ENCODE measurements at regions not wholly inside any gene's neighbourhood (a gene's known extent, or its start where the extent isn't known, plus 50 kb on each side); places are given as distances from the start of the nearest gene placed in this dataset.

DNA sequence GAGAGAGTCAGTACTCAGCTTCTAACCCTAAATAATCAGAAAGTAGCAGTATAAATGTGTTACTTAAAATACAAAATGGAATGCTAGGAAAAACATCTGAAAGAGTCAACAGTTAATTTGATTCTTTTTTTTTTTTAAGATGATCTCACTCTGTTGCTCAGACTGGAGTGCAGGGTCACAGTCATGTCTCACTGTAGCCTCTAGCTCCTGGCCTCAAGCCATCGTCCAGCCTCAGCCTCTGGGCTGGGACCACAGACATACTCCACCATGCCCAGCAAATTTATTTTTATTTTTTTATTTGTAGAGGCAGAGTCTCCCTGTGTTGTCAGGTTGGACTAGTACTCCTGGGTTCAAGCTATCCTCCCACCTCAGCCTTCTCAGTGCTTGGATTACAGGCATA, 424.9 kb downstream of the IRX2 start:
- DNase-seq: no peak

- no peak for DNase-seq
Observed at GRCh38 chr5:2324788-2325187, 426.7 kb downstream of the IRX2 start.

DNA sequence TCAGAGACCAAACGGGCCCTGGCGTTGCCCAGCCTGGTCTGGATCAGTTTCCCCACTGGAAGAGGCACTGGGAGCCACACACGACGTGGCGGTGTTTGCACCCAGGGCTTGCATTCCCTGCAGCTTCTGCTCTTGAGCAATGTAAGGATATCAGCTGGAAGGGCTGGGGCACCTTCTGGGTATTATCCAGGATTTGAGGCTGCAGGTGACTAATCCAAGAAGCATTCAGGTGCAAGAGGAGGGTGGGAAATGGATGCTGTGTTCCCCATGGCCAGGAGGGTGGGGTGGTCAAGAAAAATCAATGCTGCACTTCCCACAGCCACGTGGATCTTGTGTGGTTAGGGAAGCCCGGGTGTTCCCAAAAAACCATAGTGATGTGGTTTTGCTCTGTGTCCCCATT, 430.9 kb downstream of the IRX2 start:
- no peak for DNase-seq

GRCh38 chr5:2317540-2317939, 433.9 kb downstream of the IRX2 start:
- DNase-seq: no peak

- no peak for DNase-seq
Observed at GRCh38 chr5:2311851-2312250, 429.1 kb upstream of the IRX4 start.

GRCh38 chr5:2310946-2311345, 428.2 kb upstream of the IRX4 start:
- DNase-seq: no peak

- no peak for DNase-seq
Observed at GRCh38 chr5:2307631-2308030, 424.9 kb upstream of the IRX4 start.

DNA sequence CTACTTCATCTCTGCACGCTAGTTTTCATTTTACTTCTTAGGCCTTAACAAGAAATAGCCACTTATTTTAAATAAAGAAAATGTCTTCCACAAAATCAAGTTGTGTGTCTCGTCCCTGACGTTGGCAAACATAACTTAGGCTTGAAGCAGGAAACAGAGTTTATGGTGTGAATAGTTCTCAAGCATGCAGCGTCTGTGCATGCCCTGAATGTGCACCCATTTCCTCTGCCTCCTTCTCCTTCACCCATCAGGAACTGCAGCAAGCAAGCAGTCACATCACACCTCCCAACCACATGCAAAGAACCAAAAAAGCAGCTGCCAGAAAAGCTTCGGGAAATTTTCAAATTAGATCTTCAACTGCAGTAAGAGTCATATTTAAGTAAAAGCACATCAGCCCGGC, 424.0 kb upstream of the IRX4 start:
- DNase-seq: no peak

- DNase-seq: no peak
Observed at GRCh38 chr5:2303431-2304100, 420.8 kb upstream of the IRX4 start.

DNA sequence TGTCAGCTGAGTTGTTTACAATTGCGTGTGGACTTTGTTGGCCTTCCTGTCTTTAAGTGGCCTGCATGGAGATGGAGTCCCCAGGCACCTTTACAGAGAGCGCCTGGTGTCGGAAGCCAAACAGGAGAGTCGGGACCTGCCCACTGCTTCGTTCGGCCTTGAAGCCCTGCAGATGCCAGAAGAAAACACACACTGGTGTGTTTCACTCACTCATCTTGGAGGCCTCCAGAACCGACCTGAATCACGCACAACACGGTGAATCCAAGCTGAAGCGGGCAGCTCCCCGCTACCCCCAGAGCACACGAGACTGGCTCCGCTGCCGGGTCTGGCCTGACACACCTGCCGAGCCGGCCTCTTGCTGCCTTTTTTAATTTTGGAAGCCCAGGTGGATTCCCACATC, 419.4 kb upstream of the IRX4 start:
- DNase-seq: no peak

DNA sequence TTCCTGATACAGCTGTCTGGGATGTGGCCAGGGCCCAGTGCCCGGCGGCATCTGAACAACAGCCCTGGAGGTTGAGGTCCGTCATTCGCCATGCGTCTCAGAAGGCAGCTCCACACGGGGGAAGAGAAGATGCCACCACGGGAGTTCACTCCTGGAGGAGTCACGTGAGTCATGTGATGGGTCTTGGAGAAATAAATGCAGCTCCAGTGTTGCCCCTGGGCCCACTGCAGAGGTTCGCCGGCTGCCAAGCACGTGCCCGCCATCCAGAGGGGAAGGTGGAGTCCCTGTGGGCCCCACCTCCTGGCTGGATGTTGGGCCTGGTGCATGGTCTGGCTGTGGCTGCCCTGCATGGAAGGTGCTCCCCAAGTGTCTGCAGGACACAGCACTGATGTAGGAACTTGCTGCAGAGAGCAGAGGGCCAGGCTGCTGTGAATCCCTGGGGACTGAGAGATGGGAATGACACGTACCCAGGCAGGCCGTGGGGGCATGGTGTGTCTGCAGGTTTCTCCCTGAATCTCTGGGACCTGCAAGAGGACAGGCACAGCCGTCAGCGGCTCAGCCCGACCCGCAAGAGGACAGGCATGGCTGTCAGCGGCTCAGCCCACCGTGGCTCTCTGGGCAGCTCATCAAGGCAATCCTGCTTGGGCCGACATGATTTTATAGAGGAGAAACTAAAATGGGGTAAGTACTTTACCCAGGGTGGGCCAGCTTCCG, 418.3 kb upstream of the IRX4 start:
- no peak for DNase-seq

- no peak for DNase-seq
Observed at GRCh38 chr5:2300421-2300820, 417.7 kb upstream of the IRX4 start.

- no peak for DNase-seq
Observed at GRCh38 chr5:2299388-2300220, 416.9 kb upstream of the IRX4 start.

GRCh38 chr5:2298781-2299180, 416.1 kb upstream of the IRX4 start:
- DNase-seq: no peak

DNA sequence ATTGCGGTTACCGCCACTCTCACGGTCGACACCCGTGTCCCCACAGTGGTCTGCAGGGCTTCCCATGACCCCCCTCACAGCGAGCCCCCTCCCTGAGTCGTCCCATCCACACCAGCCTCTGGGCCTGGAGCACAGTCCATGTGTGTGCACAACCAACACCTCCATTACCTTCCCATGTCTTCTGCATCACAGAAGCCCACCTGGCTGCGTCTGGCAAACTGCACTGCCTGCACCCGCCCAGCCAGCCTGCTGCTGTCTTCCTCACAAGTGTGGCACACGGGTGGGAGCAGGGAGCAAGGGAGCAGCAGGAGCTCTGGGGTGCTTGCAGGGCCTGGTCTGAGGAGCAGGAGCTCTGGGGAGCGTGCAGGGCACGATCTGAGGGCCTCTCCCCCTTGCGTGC, 415.3 kb upstream of the IRX4 start:
- DNase-seq: no peak

GRCh38 chr5:2295476-2295875, 412.8 kb upstream of the IRX4 start:
- DNase-seq: no peak

DNA sequence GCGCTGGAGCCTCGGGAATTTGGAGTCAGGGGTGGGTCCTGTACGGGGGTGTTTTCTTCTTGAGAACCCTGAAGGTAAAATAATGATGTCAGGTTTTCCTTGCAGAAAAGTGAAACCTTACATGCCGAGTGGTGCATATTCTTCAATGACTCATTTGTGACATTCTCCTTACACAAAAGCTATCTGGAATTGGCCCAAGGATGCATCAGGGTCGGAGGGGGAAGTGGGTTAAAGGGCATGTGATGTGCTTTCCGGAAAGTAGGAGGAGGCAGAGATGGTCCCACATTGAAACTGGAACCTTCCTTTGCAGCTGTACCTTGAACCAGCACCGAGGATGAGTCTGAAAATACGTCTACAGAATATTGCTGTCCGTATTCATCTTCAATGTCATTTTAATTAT, 411.2 kb upstream of the IRX4 start:
- DNase-seq: no peak

DNA sequence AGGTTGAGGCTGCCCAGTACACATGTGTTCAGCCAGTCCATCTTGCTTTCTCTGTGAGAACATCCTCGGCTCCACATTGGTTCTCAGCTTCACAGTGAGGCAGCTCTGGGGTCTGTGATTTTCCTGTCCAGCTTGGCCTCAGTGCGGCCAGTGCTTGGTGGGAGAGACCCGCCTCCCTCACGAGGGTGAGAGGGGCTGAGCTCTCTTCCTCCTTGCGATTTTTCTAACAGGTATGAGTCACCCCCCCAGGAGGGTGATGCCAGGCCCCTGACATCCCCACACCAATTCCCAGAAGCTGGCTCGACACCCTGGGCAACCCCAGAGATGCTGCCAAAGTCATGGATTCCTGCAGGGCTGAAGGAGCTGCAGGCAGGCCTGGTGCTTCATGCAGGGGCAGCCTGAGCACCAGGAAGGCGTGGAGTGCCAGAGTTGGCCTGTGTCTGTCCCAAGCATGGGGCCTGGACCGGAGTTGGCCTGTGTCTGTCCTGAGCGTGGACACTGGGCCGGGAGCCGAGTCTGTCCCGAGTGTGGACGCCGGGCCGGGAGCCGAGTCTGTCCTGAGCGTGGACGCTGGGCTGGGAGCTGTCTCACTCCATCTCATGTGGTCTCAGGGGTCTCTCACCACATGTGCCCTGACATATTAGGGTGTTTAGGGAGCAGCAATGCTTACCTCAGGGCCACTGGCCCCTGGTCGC, 408.6 kb upstream of the IRX4 start:
- no peak for DNase-seq

GRCh38 chr5:2289380-2289779, 406.7 kb upstream of the IRX4 start:
- DNase-seq: no peak

- DNase-seq: no peak
Observed at GRCh38 chr5:2288968-2289367, 406.2 kb upstream of the IRX4 start.

- no peak for DNase-seq
Observed at GRCh38 chr5:2288466-2288865, 405.7 kb upstream of the IRX4 start.

DNA sequence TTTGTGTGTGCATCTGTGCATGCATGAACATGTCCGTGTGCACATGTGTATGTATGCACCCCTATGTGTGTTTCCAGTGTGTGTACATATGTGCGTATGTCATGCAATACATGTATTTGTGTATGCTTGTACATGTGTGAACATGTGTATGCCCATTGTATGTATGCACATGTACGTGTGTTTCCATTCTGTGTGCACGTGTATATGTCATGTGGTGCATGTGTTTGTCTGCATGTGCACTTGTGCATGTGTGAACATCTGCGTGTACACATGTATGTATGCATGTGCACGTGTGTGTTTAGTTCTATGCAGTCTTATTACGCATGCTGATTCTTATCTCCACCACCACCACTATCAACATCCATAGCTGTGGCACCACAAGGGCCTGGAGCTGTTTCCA, 403.5 kb upstream of the IRX4 start:
- DNase-seq: no peak

DNA sequence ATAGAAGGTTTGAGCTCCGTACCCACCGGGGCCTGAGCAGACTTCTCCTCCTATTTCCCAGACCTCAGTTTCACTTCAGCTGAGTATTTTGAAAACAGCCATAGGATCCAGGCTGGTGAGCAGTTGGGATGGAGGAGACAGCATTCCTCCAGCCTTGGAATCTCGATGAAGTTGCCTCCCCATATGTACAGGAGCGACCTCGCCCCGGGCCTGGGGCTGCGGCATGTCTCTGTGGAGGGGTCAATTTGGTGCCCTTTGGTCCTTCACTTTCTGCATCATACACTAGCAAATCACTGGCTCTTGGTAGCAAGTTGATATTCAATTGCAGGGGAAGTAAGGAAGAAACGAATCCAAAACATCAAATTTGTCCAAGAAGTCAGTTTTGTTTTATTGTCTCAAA, 402.0 kb upstream of the IRX4 start:
- no peak for DNase-seq

All from NCI-H510A (cell line).